Tibial nerve (tissue), 4 donors: ENCODE measurements at regions not wholly inside any gene's neighbourhood (a gene's known extent, or its start where the extent isn't known, plus 50 kb on each side); places are given as distances from the start of the nearest gene placed in this dataset.

Experiments
- DNase-seq, 2 donors: peaks; one replicate each; pipeline ENCODE4 v3.0.0-alpha.2; 2019; ENCODE audit warnings: low spot score in 2 of 2
- H3K27ac ChIP-seq, 4 donors: fragments of 200-600 bp; sonication (generic) in 3 of 4; one replicate each; pipeline ENCODE4 v1.5.1; 2017 to 2019; ENCODE audit warnings: mild to moderate bottlenecking in 1 of 4
- H3K27me3 ChIP-seq, 2 donors: fragments of 200-600 bp; sonication (generic) in 1 of 2; one replicate each; pipeline versions ENCODE4 v1.5.1 to v1.6.0; 2017 to 2019
- H3K36me3 ChIP-seq, 3 donors: fragments of 200-600 bp; sonication (generic); one replicate each; pipeline ENCODE4 v1.5.1; 2018 to 2019
- H3K4me1 ChIP-seq, 4 donors: fragments of 200-600 bp; sonication (generic) in 3 of 4; one replicate each; pipeline ENCODE4 v1.5.1; 2017 to 2019
- H3K4me3 ChIP-seq, 4 donors: fragments of 200-600 bp; sonication (generic) in 3 of 4; one replicate each; pipeline ENCODE4 v1.5.1; 2017 to 2019; ENCODE audit warnings: mild to moderate bottlenecking in 1 of 4, moderate library complexity in 1 of 4
- H3K9me3 ChIP-seq, 4 donors: fragments of 200-600 bp; sonication (generic) in 3 of 4; one replicate each; pipeline ENCODE4 v1.5.1; 2017 to 2019
- EP300 ChIP-seq, 2 donors: sonication (generic); formaldehyde crosslinking; IDR thresholded peaks; one replicate each; pipeline ENCODE4 v1.6.1; 2017; ENCODE audit warnings: antibody characterized with exemption in 2 of 2, mild to moderate bottlenecking in 1 of 2
- POLR2A ChIP-seq, 2 donors: fragments of 450-650 bp; IDR thresholded peaks; one replicate each; pipeline ENCODE4 v1.6.1; 2017; ENCODE audit warnings: antibody characterized with exemption in 2 of 2, mild to moderate bottlenecking in 2 of 2, moderate library complexity in 2 of 2
- WGBS, 2 donors: methylation state at CpG; one replicate each; pipeline ENCODE4 v1.1.5; 2018; 5-methylcytosine and 5-hydroxymethylcytosine counted together
- TF ChIP-seq, protein P1 (sequence below), 5 experiments: fragments of 200-600 bp in 3 of 5; fragments of 450-650 bp in 2 of 5; sonication (generic) in 3 of 5; IDR thresholded peaks; one replicate each; pipeline ENCODE4 v1.5.1; 2016 to 2019; ENCODE audit warnings: antibody characterized with exemption in 5 of 5, mild to moderate bottlenecking in 3 of 5, moderate library complexity in 2 of 5

- no peak overlapping the region for H3K4me3 ChIP-seq
- WGBS, 2 donors, result 60 to 67% methylated on average over 4 of the region's 4 CpGs
- TF ChIP-seq, protein P1, sequence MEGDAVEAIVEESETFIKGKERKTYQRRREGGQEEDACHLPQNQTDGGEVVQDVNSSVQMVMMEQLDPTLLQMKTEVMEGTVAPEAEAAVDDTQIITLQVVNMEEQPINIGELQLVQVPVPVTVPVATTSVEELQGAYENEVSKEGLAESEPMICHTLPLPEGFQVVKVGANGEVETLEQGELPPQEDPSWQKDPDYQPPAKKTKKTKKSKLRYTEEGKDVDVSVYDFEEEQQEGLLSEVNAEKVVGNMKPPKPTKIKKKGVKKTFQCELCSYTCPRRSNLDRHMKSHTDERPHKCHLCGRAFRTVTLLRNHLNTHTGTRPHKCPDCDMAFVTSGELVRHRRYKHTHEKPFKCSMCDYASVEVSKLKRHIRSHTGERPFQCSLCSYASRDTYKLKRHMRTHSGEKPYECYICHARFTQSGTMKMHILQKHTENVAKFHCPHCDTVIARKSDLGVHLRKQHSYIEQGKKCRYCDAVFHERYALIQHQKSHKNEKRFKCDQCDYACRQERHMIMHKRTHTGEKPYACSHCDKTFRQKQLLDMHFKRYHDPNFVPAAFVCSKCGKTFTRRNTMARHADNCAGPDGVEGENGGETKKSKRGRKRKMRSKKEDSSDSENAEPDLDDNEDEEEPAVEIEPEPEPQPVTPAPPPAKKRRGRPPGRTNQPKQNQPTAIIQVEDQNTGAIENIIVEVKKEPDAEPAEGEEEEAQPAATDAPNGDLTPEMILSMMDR (IDR thresholded peaks at IDR 0.05), result no peak
- TF ChIP-seq EP300 (IDR thresholded peaks at IDR 0.05) (no peak), POLR2A (IDR thresholded peaks at IDR 0.05) (no peak)
Observed at GRCh38 chr2:193326296-193326695, 1131.6 kb upstream of the TMEFF2 start.

GRCh38 chr2:193315428-193316091 lies 1120.8 kb upstream of the TMEFF2 start:
- H3K36me3 ChIP-seq, result no peaks in the 10 kb centered on the region
- no peak for DNase-seq
- no peaks in the 10 kb centered on the region for H3K27me3 ChIP-seq

More at GRCh38 chr2:193326296-193326695, 1131.6 kb upstream of the TMEFF2 start:
- no peaks in the 10 kb centered on the region for H3K4me1 ChIP-seq
- H3K9me3 ChIP-seq, result no peaks in the 10 kb centered on the region
- H3K27ac ChIP-seq, result no peak overlapping the region
- DNase-seq, result no peak
- H3K27me3 ChIP-seq, result no peaks in the 10 kb centered on the region
- H3K36me3 ChIP-seq, result no peaks in the 10 kb centered on the region

DNA sequence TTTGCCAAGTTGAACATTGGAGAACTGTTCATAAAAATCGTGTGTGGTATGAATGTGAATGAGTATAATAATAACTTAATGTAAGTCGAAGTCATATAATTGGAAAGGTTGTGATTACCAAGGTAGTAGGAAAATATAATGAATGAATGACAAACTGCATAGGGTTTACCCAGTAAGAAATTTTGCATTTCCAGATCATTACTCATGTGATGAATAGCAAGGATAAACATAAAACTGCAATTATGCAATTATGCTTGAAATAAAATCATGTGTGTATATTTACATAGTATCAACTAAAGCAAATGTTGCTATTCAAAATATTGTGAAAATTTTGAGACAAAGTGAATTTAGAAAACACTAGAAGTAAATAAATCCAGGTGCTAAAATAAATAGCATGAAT lies 1108.7 kb upstream of the TMEFF2 start:
- whole genome bisulfite sequencing, 2 donors, result 58 to 71% methylated on average over 2 of the region's 2 CpGs
- DNase-seq, result no peak
- TF ChIP-seq POLR2A (IDR thresholded peaks at IDR 0.05), result no peak
- Histone ChIP-seq H3K27ac (no peak overlapping the region), H3K27me3 (no peaks in the 10 kb centered on the region), H3K9me3 (no peaks in the 10 kb centered on the region), H3K4me1 (no peaks in the 10 kb centered on the region), H3K4me3 (no peak overlapping the region), H3K36me3 (no peaks in the 10 kb centered on the region)

More at GRCh38 chr2:193315428-193316091, 1120.8 kb upstream of the TMEFF2 start:
- Histone ChIP-seq H3K27ac (no peak overlapping the region), H3K4me1 (no peaks in the 10 kb centered on the region), H3K4me3 (no peak overlapping the region), H3K9me3 (no peaks in the 10 kb centered on the region)
- WGBS, 2 donors, result 68 to 71% methylated on average over 1 of the region's 1 CpG
- no peak for TF ChIP-seq POLR2A (IDR thresholded peaks at IDR 0.05)
- TF ChIP-seq, protein P1 (IDR thresholded peaks at IDR 0.05), result no peak
- TF ChIP-seq EP300 (IDR thresholded peaks at IDR 0.05), result no peak

GRCh38 chr2:193294371-193294770 lies 1099.6 kb upstream of the TMEFF2 start:
- DNase-seq, result no peak
- Histone ChIP-seq H3K27ac (no peak overlapping the region), H3K4me1 (no peaks in the 10 kb centered on the region), H3K27me3 (no peaks in the 10 kb centered on the region), H3K4me3 (no peak overlapping the region), H3K9me3 (no peaks in the 10 kb centered on the region), H3K36me3 (no peaks in the 10 kb centered on the region)
- 83 to 88% methylated on average over 1 of the region's 1 CpG for whole genome bisulfite sequencing, 2 donors
- no peak for TF ChIP-seq POLR2A (IDR thresholded peaks at IDR 0.05)
- TF ChIP-seq, protein P1 (IDR thresholded peaks at IDR 0.05), result no peak
- no peak for TF ChIP-seq EP300 (IDR thresholded peaks at IDR 0.05)

DNA sequence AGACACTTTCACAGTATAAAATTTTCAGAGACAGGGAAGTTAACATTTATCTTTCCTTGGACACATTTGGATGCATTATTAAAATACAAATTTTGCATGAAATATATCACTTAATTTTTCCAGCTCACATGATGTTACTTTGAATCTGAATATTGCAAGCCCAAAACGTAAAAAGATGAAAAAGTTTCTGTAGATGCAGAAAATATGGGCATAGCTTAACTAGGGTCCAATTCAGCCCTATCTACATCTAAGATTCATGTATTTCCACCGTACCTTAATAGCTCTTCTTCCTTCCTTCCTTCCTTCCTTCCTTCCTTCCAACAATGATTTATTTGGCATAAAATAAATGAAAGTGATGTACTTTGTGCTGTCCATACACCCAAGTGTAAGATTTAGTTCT lies 1084.6 kb upstream of the TMEFF2 start:
- no peak overlapping the region for H3K4me3 ChIP-seq
- no peaks in the 10 kb centered on the region for H3K36me3 ChIP-seq
- no peaks in the 10 kb centered on the region for H3K9me3 ChIP-seq
- WGBS, 2 donors, result 82 to 83% methylated on average over 2 of the region's 2 CpGs
- TF ChIP-seq, protein P1 (IDR thresholded peaks at IDR 0.05), result no peak
- TF ChIP-seq EP300 (IDR thresholded peaks at IDR 0.05) (no peak), POLR2A (IDR thresholded peaks at IDR 0.05) (no peak)
- no peak for DNase-seq
- H3K27me3 ChIP-seq, result no peaks in the 10 kb centered on the region
- no peaks in the 10 kb centered on the region for H3K4me1 ChIP-seq
- no peak overlapping the region for H3K27ac ChIP-seq
